DMS79 (cell line): ENCODE measurements at regions not wholly inside any gene's neighbourhood (a gene's known extent, or its start where the extent isn't known, plus 50 kb on each side); places are given as distances from the start of the nearest gene placed in this dataset.
"Not testable (repeated sequence)": the region's sequence is repeated elsewhere in the genome, so short reads cannot be mapped to it uniquely, and the experiment has no call there.

ENCODE experiments used
- DNase-seq: peaks from one replicate; lab custom pipeline; 2025; lab: John Stamatoyannopoulos, UW

DNA sequence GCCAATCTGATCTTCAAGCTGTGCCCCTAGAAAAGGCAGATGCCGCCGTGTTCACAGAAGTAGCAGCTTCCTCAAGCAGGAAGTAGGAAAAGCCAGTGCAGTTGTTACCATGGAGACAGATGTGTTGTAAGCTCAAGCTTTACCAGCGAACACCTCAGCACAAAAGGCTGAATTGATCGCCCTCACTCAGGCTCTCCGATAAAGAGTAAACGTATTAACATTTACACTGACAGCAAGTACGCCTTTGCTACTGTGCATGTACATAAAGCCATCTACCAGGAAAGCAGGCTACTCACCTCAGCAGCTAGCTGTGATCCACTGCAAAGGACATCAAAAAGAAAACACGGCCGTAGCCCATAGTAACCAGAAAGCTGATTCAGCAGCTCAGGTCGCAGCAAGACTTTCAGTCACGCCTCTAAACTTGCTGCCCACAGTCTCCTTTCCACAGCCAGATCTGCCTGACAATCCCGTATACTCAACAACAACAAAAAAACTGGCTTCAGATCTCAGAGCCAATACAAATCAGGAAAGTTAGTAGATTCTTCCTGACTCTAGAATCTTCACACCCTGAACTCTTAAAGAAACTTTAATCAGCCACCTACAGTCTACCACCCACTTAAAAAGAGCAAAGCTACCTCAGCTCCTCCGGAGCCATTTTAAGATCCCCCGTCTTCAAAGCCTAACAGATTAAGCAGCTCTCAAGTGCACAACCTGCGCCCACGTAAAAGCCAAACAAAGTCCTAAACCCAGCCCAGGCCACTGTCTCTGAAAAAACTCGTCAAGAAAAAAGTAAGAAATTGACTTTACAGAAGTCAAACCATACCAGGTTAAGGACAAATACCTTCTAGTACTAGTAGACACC is 160.0 kb downstream of the DEFB131A start:
- DNase-seq, result peak; percentile 11

DNA sequence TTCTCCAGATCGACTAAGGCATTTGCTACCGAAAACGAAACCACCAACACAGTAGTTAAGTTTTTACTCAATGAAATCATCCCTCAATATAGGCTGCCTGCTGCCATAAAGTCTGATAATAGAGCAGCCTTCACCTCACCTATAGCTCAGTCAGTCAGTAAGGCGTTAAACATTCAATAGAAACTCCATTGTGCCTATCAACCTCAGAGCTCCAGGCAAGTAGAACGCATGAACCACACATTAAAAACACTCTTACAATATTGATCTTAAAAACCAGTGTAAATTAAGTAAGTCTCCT is 160.6 kb downstream of the DEFB131A start:
- DNase-seq, result not testable (repeated sequence)

GRCh38 chr4:9608300-9608699 is 164.1 kb downstream of the DEFB131A start:
- no peak for DNase-seq

GRCh38 chr4:9610321-9610720 is 166.1 kb downstream of the DEFB131A start:
- not testable (repeated sequence) for DNase-seq

- DNase-seq, result no peak
These were observed 166.9 kb downstream of the DEFB131A start for GRCh38 chr4:9611101-9611500.

- not testable (repeated sequence) for DNase-seq
These were observed 145.0 kb upstream of the DRD5 start for GRCh38 chr4:9636411-9636810.

GRCh38 chr4:9659678-9660077 is 121.8 kb upstream of the DRD5 start:
- DNase-seq, result not testable (repeated sequence)

- not testable (repeated sequence) for DNase-seq
These were observed 120.5 kb upstream of the DRD5 start for GRCh38 chr4:9660955-9661354.

DNA sequence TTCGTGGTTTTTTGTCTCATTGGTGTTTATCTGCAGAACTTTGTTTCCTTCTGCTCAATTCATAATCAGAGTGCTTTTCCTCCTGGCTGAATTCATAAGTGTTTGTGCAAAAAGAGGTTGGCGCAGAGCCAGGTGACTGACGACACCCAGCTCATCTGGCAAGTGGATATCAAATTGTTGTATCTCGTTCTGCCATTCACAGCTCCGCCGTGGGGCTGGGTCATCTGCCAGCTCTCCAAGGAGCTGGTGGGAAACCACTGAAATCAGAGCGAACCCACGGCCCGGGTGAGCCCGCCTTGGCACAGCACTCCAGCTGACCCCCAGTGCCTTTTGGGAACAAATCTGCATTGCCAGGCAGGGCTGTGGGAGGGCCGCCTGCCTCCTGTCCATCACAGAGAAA is 110.7 kb upstream of the DRD5 start:
- peak; percentile 35 for DNase-seq

- not testable (repeated sequence) for DNase-seq
These were observed 104.1 kb upstream of the DRD5 start for GRCh38 chr4:9677357-9677756.

GRCh38 chr4:9679704-9680478 is 101.5 kb upstream of the DRD5 start:
- DNase-seq, result no peak

GRCh38 chr4:9683174-9683573 is 98.3 kb upstream of the DRD5 start:
- not testable (repeated sequence) for DNase-seq

GRCh38 chr4:9685016-9685415 is 96.4 kb upstream of the DRD5 start:
- DNase-seq, result not testable (repeated sequence)

DNA sequence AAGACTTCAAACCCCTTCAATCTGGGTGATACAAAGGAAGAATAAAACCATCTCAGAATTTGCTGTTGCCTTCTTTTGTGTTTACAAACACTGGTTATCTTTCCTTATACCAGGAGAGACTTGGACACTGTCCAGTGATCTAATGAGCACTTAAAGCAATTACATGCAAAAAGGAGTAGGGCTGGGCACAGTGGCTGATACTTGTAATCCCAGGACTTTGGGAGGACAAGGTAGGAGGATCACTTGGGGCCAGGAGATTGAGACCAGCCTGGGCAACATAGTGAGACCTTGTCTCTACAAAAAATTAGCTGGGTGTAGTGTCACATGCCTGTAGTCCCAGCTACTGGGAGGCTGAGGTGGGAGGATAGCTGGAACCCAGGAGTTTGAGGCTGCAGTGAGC is 95.7 kb upstream of the DRD5 start:
- DNase-seq, result peak; percentile 25

DNA sequence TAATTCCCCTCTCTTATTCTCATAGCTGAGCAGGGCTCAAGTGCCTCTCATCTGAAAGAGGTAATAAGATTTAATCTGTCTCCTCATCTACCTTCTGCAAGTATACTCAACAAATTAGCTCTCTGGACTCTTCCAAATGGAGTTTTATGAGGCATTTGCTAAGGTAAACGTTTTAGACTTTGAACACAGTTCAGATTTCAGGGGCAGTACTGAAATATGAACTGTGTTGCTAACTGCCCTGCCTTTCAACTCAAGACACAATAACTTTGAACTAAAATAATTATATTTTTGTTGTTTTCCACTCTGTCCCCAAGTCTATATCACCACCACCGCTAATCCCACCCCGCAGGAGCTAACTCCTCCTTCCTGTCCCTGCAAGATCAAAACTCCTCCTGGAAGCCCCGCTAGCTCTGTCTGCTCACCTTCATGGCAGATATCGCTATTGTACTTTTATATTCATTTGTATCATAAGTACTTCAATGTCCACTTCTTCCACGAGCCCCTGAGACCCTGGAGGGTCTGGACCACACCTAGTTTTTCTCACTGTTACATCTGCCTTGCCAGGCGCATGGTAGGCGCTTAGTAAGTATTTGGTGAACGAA is 90.7 kb upstream of the DRD5 start:
- DNase-seq, result peak; percentile 43

DNA sequence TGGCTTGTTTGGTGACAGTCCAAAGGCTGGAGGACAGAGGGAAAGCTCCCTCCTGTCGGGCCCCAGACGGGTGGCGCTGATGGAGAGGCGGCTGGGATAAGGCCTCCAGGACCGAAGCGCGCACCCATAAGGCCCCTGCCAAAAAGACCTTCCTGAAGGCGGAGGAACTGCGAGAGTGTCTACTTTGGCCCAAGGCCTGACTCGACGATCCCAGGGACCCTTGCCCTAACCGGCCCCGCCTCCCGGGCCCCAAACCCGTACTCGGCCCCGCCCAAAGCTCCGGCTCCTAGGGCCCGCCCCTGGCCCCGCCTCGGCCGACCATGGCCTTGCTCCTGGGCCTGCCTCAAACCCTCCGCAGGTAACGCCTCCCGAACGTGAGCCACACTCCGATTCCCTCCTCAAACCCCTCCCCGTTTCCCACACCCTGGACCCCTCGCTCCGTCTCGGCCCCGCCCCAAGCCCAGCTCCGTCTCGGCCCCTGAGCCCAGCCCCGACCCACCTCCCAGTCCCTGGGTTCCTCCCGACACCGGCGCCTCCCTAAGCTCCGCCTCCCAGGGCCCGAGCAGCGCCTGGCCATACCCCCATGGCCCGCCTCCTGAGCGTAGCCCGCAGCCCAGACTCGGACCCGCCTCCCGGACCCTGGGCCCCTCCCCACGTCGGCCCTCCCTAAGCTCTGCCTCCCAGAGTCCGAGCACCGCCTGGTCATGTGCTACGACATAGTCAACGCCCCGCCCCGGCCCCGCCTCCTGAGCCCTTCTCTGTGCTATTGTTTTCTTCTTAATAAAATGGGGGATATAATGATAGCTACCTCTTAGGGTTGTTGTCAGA is 90.0 kb upstream of the DRD5 start:
- DNase-seq, result peak; percentile 65

DNA sequence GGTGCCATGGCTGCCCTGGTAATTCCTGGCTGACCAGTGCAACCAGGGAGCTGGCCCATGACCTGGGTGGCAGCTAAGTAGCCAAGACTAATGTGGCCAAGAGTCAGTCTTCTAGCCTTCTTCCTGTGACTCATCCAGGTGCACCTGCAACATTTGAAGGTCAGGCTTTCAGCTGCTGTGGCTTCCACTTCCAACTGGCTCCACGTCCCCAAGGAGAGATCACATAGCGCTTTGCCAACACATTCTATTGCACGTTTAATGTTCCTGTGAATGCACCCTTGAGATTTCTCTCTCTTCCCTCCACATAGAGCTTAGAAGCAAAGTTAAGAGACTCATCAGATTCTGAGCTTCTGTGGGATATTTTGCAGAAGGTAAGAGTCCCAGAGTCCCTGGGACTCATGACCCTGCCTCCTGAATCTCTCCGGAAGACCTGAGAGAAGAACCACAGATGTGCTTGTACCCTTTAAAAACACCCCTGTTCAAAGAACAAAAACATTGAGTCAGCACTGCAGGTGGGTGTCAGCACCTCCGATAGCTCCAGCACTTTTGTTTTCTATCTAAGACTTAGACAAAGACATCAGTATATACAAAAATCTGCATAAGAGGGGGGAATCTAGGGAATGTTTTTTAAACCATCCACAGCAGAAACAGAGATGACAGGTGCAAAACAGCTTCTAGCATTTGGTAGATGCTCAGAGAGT is 88.5 kb upstream of the DRD5 start:
- DNase-seq, result not testable (repeated sequence)

GRCh38 chr4:9694403-9694802 is 87.0 kb upstream of the DRD5 start:
- not testable (repeated sequence) for DNase-seq

DNA sequence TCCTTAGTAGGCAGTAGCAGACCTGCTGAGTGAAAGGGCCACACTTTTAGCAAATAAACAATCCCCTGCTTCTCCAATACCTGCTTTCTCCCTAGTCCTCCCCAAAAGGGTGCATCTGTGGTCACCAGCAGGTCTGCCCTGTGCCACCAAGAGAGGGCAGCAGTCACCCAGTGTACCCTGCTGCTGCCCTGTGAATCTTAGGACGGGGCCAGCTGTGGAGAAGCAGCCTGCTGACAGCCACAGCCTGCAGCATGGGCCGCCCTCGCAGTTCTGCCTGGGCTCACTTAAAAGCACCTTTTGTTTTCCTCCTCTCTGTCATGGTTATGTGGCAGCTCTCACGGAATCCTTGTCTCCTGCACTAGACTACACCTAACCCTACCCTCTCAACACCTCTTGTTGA is 85.4 kb upstream of the DRD5 start:
- DNase-seq, result peak; percentile 15

GRCh38 chr4:9696561-9696960 is 84.9 kb upstream of the DRD5 start:
- DNase-seq, result not testable (repeated sequence)

DNA sequence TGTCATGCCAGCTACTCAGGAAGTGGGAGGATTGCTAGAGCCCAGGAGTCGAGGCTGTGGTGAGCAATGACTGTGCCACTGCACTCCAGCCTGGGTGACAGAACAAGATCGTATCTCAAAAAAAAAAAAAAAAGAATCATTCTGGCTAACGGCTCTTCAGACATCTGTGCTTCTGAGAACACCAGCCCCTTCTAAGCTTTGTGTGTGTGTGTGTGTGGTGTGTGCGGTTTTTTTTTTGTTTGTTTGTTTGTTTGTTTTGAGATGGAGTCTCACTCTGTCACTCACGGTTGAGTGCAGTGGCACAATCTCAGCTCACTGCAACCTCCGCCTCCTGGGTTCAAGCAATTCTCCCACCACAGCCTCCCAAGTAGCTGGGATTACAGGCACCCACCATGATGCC is 79.4 kb upstream of the DRD5 start:
- DNase-seq, result not testable (repeated sequence)
